ENCODE measurements at regions not wholly inside any gene's neighbourhood (a gene's known extent, or its start where the extent isn't known, plus 50 kb on each side); places are given as distances from the start of the nearest gene placed in this dataset.

- no peak for DNase-seq
Observed at GRCh38 chr1:82462366-82462765, 661.6 kb downstream of the ADGRL2 start.

GRCh38 chr1:82455342-82455741, 654.6 kb downstream of the ADGRL2 start:
- DNase-seq, result no peak

GRCh38 chr1:82454431-82454830, 653.7 kb downstream of the ADGRL2 start:
- DNase-seq, result no peak

- no peak for DNase-seq
Observed at GRCh38 chr1:82453511-82454185, 652.9 kb downstream of the ADGRL2 start.

- no peak for DNase-seq
Observed at GRCh38 chr1:82452096-82452495, 651.4 kb downstream of the ADGRL2 start.

GRCh38 chr1:82451191-82451590, 650.5 kb downstream of the ADGRL2 start:
- DNase-seq, result no peak

GRCh38 chr1:82449506-82450057, 648.8 kb downstream of the ADGRL2 start:
- no peak for DNase-seq

GRCh38 chr1:82446955-82447354, 646.2 kb downstream of the ADGRL2 start:
- DNase-seq, result no peak

GRCh38 chr1:82446236-82446635, 645.5 kb downstream of the ADGRL2 start:
- DNase-seq, result no peak

- no peak for DNase-seq
Observed at GRCh38 chr1:82445827-82446226, 645.1 kb downstream of the ADGRL2 start.

- DNase-seq, result no peak
Observed at GRCh38 chr1:82445132-82445531, 644.4 kb downstream of the ADGRL2 start.

- no peak for DNase-seq
Observed at GRCh38 chr1:82441402-82441801, 640.7 kb downstream of the ADGRL2 start.

GRCh38 chr1:82423174-82423815, 622.6 kb downstream of the ADGRL2 start:
- DNase-seq, result no peak

- no peak for DNase-seq
Observed at GRCh38 chr1:82421782-82422181, 621.0 kb downstream of the ADGRL2 start.

- DNase-seq, result no peak
Observed at GRCh38 chr1:82420584-82420983, 619.9 kb downstream of the ADGRL2 start.

GRCh38 chr1:82411605-82412004, 610.9 kb downstream of the ADGRL2 start:
- DNase-seq, result no peak

- DNase-seq, result no peak
Observed at GRCh38 chr1:82405333-82405732, 604.6 kb downstream of the ADGRL2 start.

GRCh38 chr1:82401116-82401515, 600.4 kb downstream of the ADGRL2 start:
- no peak for DNase-seq

- no peak for DNase-seq
Observed at GRCh38 chr1:82400521-82400920, 599.8 kb downstream of the ADGRL2 start.

- no peak for DNase-seq
Observed at GRCh38 chr1:82399093-82399492, 598.4 kb downstream of the ADGRL2 start.

- no peak for DNase-seq
Observed at GRCh38 chr1:82398357-82398756, 597.6 kb downstream of the ADGRL2 start.

- no peak for DNase-seq
Observed at GRCh38 chr1:82395440-82395839, 594.7 kb downstream of the ADGRL2 start.

GRCh38 chr1:82392946-82393345, 592.2 kb downstream of the ADGRL2 start:
- no peak for DNase-seq

GRCh38 chr1:82392513-82392912, 591.8 kb downstream of the ADGRL2 start:
- DNase-seq, result no peak

- no peak for DNase-seq
Observed at GRCh38 chr1:82391712-82392111, 591.0 kb downstream of the ADGRL2 start.

Measured in activated gamma-delta T cell treated with Interleukin-2 at 50 U/mL for 16 hours (primary cell).